ENCODE measurements at regions not wholly inside any gene's neighbourhood (a gene's known extent, or its start where the extent isn't known, plus 50 kb on each side); places are given as distances from the start of the nearest gene placed in this dataset.

DNA sequence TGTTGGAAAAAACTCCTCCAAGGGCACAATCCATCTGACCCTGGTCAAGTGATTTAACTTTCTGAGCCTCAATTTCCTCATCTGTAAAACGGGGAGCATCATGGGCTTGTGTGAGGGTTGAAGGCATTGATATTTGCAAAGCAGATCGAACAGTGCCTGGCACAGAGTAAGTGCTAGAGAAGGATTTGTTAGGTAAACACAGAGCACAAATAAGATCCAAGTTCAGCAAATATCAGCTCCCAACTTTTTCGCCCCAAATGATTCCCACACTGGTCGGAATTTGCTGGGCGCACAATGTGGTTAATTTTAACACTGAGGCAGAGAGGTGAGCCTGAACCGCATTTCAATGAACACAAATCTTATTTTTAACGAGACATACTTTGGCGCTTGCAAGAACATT, 76.3 kb upstream of the ATP2B2 start:
- DNase-seq (ENCODE audit: low read depth) = no peak
- TF ChIP-seq, protein P1, sequence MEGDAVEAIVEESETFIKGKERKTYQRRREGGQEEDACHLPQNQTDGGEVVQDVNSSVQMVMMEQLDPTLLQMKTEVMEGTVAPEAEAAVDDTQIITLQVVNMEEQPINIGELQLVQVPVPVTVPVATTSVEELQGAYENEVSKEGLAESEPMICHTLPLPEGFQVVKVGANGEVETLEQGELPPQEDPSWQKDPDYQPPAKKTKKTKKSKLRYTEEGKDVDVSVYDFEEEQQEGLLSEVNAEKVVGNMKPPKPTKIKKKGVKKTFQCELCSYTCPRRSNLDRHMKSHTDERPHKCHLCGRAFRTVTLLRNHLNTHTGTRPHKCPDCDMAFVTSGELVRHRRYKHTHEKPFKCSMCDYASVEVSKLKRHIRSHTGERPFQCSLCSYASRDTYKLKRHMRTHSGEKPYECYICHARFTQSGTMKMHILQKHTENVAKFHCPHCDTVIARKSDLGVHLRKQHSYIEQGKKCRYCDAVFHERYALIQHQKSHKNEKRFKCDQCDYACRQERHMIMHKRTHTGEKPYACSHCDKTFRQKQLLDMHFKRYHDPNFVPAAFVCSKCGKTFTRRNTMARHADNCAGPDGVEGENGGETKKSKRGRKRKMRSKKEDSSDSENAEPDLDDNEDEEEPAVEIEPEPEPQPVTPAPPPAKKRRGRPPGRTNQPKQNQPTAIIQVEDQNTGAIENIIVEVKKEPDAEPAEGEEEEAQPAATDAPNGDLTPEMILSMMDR (IDR thresholded peaks at IDR 0.05; ENCODE audit: control insufficient read depth, insufficient read depth, low read depth, low read length, missing control alignments) = no peak
- H3K4me3 ChIP-seq (ENCODE audit: control insufficient read depth, low read depth, low read length) = no peak overlapping the region

GRCh38 chr3:10582733-10583132, 77.3 kb upstream of the ATP2B2 start:
- DNase-seq (ENCODE audit: low read depth) = no peak
- TF ChIP-seq, protein P1 (IDR thresholded peaks at IDR 0.05; ENCODE audit: control insufficient read depth, insufficient read depth, low read depth, low read length, missing control alignments) = no peak
- H3K4me3 ChIP-seq (ENCODE audit: control insufficient read depth, low read depth, low read length) = no peak overlapping the region

GRCh38 chr3:10583798-10584708, 78.7 kb upstream of the ATP2B2 start:
- no peak for DNase-seq (ENCODE audit: low read depth)
- H3K4me3 ChIP-seq (ENCODE audit: control insufficient read depth, low read depth, low read length) = no peak overlapping the region
- TF ChIP-seq, protein P1 (IDR thresholded peaks at IDR 0.05; ENCODE audit: control insufficient read depth, insufficient read depth, low read depth, low read length, missing control alignments) = no peak

DNA sequence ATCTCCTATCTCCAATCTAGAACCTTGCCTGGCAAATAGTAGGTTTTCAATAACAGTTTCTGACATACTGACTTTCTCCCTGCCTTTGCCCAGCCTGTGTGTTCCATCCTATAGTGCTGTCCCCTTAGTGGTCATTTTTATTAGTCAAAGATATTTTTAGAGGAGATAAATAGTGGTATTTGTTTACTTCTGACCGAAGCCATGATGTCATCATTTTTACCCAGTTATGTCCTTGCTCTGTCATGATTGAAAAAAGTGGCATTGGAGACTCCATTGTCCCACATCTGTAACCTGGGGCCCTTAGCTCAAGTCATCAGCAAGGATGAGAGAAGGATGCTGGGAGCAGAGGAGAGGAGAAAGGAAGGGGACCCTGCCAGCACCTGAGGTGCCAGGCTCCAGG, 80.6 kb upstream of the ATP2B2 start:
- TF ChIP-seq, protein P1 (IDR thresholded peaks at IDR 0.05; ENCODE audit: control insufficient read depth, insufficient read depth, low read depth, low read length, missing control alignments) = no peak
- H3K4me3 ChIP-seq (ENCODE audit: control insufficient read depth, low read depth, low read length) = no peak overlapping the region
- no peak for DNase-seq (ENCODE audit: low read depth)

DNA sequence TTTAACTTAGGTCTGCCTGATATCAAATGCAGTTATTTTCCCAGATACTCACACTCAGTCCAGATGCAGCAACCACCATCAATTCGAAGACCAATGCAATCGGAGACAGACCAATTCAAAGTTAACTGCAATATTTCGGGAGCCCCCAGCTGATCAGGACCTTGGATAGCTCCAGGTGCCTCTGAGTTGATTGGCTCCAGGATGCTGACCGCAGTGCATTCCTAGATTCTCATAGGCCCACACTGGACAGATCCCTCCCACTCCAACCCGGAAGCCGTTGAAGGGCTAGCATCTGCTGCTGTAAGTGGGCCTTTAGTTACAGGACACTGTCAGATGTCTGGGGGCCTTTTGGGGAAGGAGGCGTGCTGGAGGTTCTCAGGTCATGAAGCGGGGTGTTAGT, 89.5 kb upstream of the ATP2B2 start:
- no peak for DNase-seq (ENCODE audit: low read depth)
- TF ChIP-seq, protein P1 (IDR thresholded peaks at IDR 0.05; ENCODE audit: control insufficient read depth, insufficient read depth, low read depth, low read length, missing control alignments) = no peak
- H3K4me3 ChIP-seq (ENCODE audit: control insufficient read depth, low read depth, low read length) = no peak overlapping the region

DNA sequence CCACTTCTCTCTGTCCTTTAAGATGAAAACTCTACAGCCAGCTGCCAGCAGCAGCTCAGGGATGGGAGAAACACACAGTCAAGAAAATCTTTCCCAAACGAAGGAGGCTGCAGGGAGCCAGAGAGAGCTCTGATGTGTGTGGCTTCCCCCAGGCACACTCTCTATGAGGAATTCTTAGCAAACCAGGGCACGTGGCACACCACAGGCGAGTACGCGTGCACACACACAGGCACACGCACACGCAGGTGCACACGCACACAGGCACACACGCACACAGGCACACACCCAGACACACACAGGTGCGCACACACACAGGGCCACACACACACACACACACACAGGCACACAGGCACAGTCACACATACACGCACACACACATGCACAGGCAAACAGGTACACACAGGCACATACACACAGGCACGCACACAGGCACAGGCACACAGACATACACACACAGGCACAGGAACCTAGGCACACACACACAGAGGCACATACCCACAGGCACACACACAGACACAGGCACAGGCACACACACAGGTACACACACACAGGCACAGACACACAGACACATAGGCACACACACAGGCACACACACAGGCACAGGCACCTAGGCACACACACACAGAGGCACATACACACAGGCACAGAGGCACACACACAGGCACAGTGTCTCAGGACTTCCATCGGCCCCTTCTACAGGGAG, 91.5 kb upstream of the ATP2B2 start:
- H3K4me3 ChIP-seq (ENCODE audit: control insufficient read depth, low read depth, low read length) = no peak overlapping the region
- TF ChIP-seq, protein P1 (IDR thresholded peaks at IDR 0.05; ENCODE audit: control insufficient read depth, insufficient read depth, low read depth, low read length, missing control alignments) = no peak
- no peak for DNase-seq (ENCODE audit: low read depth)
